Lower leg skin (tissue), 4 donors: ENCODE measurements at regions not wholly inside any gene's neighbourhood (a gene's known extent, or its start where the extent isn't known, plus 50 kb on each side); places are given as distances from the start of the nearest gene placed in this dataset.

ENCODE experiments used
- DNase-seq, 2 donors: peaks; one replicate each; pipeline ENCODE4 v3.0.0-alpha.2; 2019; ENCODE audit warnings: low spot score in 2 of 2
- H3K4me3 ChIP-seq: fragments of 200-600 bp; sonication (generic); 2 replicates; pipeline ENCODE4 v1.5.1; 2017; ENCODE audit warnings: mild to moderate bottlenecking, low read depth; ENCODE audit not compliant: poor library complexity, severe bottlenecking
- POLR2A ChIP-seq, 2 donors: fragments of 450-650 bp; IDR thresholded peaks; one replicate each; pipeline ENCODE4 v1.6.1; 2016 to 2017; ENCODE audit warnings: antibody characterized with exemption in 2 of 2, mild to moderate bottlenecking in 1 of 2, moderate library complexity in 1 of 2
- WGBS, 2 donors: methylation state at CpG; one replicate each; pipeline ENCODE4 v1.1.5; 2018; 5-methylcytosine and 5-hydroxymethylcytosine counted together
- intact Hi-C: fragments of 100-400 bp; cut with DNase I; formaldehyde crosslinking; loops from one replicate; pipeline ENCODE4 v1.15.0; 2023; ENCODE audit warnings: low total_unique reads
- TF ChIP-seq, protein P1 (sequence below), 3 donors: fragments of 450-650 bp; IDR thresholded peaks; one replicate each; pipeline ENCODE4 v1.5.1; 2016; ENCODE audit warnings: antibody characterized with exemption in 3 of 3, mild to moderate bottlenecking in 3 of 3, moderate library complexity in 2 of 3

DNA sequence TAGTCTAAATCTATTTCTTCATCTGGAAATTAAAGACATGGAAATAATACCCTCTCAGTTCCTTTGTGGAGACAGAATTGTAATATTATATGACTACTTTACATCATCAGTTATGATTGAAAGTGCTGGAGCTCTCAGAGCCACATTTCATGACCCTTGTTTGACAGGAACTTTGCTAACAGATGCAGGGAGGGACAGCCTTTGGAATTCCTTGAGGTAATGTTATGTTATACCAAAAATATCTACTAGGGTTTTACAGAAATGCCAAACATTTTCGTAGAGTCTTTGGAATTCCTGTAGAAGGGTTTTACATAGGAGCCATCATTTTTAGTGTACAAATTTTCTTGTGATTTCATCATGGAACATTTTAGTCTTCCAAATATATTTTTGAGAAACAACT lies 57.4 kb upstream of the ADAMTS5 start:
- H3K4me3 ChIP-seq, result no peak overlapping the region
- 23 to 33% methylated on average over 1 of the region's 1 CpG for WGBS, 2 donors
- no peak for TF ChIP-seq POLR2A (IDR thresholded peaks at IDR 0.05)
- TF ChIP-seq, protein P1, sequence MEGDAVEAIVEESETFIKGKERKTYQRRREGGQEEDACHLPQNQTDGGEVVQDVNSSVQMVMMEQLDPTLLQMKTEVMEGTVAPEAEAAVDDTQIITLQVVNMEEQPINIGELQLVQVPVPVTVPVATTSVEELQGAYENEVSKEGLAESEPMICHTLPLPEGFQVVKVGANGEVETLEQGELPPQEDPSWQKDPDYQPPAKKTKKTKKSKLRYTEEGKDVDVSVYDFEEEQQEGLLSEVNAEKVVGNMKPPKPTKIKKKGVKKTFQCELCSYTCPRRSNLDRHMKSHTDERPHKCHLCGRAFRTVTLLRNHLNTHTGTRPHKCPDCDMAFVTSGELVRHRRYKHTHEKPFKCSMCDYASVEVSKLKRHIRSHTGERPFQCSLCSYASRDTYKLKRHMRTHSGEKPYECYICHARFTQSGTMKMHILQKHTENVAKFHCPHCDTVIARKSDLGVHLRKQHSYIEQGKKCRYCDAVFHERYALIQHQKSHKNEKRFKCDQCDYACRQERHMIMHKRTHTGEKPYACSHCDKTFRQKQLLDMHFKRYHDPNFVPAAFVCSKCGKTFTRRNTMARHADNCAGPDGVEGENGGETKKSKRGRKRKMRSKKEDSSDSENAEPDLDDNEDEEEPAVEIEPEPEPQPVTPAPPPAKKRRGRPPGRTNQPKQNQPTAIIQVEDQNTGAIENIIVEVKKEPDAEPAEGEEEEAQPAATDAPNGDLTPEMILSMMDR (IDR thresholded peaks at IDR 0.05), result no peak
- DNase-seq, result no peak
- intact Hi-C loops, result no loop called here

DNA sequence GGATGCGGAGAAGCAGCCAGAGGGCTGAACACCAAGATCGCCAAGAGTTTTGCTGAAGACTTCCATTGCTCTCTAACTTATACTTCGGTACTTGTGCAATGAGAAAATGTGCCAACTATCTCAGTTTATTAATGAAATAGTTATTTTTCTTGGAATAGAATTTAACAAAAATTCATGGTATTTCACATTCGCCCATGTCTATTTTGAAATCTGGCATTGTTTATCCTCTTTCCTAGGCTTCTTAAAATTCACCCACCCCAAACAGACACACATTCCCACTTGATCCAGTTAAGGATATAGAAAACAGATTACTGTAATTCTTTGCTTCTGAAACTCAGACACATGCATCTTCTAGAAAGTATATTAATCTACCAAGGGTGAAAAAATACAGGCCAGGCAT lies 56.3 kb upstream of the ADAMTS5 start:
- TF ChIP-seq POLR2A (IDR thresholded peaks at IDR 0.05), result no peak
- TF ChIP-seq, protein P1 (IDR thresholded peaks at IDR 0.05), result no peak
- 74 to 77% methylated on average over 4 of the region's 4 CpGs for WGBS, 2 donors
- no peak for DNase-seq
- intact Hi-C loops, result no loop called here
- H3K4me3 ChIP-seq, result no peak overlapping the region

DNA sequence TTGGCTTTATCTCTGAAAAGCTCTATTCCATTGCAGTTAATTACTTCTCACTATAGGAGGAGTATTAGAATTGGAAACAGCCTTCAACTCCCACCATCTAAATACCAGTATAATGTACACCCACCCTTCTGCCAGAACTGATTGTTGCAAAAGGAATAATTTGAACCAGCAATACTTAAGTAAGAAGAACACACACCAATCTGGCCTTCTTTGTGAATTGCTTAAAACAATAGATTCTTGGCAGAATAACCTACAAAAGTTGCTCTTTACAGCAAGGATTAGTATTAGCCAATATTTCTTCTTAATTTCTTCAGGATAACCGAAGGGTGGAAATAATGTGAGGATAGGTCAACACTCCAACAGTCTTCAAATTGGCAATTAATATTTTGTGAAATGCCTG lies 54.9 kb upstream of the ADAMTS5 start:
- WGBS, 2 donors, result 56 to 68% methylated on average over 1 of the region's 1 CpG
- intact Hi-C loops, result no loop called here
- TF ChIP-seq, protein P1 (IDR thresholded peaks at IDR 0.05), result no peak
- TF ChIP-seq POLR2A (IDR thresholded peaks at IDR 0.05), result no peak
- no peak for DNase-seq
- H3K4me3 ChIP-seq, result no peak overlapping the region

DNA sequence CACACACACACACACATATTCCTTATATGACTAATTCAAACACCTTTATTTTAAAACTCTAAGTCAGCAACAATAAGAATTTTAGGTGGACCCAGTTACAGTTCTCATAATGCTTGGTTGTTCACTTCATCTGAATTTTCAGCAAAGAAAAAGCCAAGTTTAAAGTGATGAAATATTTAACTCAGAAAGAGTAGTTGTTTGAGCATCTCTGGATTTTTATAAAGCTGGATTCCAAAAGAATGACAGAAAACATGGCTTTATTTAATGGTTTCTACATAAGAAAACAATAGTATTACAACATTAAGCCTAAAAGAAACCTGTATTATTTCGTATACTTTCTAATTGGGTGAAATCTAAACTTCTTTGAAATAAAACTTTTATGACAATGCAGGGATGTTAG lies 54.2 kb upstream of the ADAMTS5 start:
- 88 to 96% methylated on average over 1 of the region's 1 CpG for WGBS, 2 donors

DNA sequence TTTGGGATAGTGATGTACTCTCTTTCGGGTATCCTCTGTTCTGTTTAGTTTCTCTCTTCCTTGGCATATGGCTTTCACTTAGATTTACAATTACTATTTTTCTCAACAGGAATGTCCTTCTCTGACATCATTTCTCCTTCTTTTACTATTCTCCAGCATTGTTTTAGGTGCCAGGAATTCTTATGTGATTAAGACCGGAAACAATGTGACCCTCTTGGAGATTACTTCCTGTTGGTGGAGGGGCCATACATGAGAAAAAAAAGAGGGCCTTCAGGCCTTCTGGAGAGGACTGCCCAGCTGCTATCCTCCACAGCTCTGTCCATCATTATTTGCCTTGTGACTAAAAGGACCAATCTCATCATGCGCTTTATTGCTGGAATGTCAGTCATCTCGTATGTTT lies 50.4 kb upstream of the ADAMTS5 start:
- DNase-seq, result no peak
- intact Hi-C loops, result no loop called here
- no peak overlapping the region for H3K4me3 ChIP-seq
- 94 to 95% methylated on average over 4 of the region's 4 CpGs for WGBS, 2 donors
- TF ChIP-seq, protein P1 (IDR thresholded peaks at IDR 0.05), result no peak
- no peak for TF ChIP-seq POLR2A (IDR thresholded peaks at IDR 0.05)

More for the DNA sequence above, 54.2 kb upstream of the ADAMTS5 start:
- intact Hi-C loops, result no loop called here
- H3K4me3 ChIP-seq, result no peak overlapping the region
- TF ChIP-seq, protein P1 (IDR thresholded peaks at IDR 0.05), result no peak
- no peak for TF ChIP-seq POLR2A (IDR thresholded peaks at IDR 0.05)
- DNase-seq, result no peak
